AG04450 (cell line): ENCODE measurements at regions not wholly inside any gene's neighbourhood (a gene's known extent, or its start where the extent isn't known, plus 50 kb on each side); places are given as distances from the start of the nearest gene placed in this dataset.

Experiments
- CTCF ChIA-PET: fragments of 300-600, 350-600 bp; formaldehyde crosslinking; extraction: SDS; loops from one replicate; lab custom pipeline; 2022; ENCODE audit warnings: antibody characterized with exemption, inconsistent platforms; lab: Charles Lee
- POLR2A ChIA-PET: fragments of 350-600 bp; formaldehyde crosslinking; extraction: SDS; loops from one replicate; lab custom pipeline; 2021; ENCODE audit warnings: antibody characterized with exemption, inconsistent platforms; lab: Yijun Ruan, JAX
- DNase-seq: peaks from one replicate; pipeline ENCODE4 v3.0.0-alpha.2; 2011; ENCODE audit warnings: low read depth, low spot score
- H3K27ac ChIP-seq: one replicate; pipeline ENCODE4 v1.5.1; 2012; ENCODE audit warnings: low read depth, low read length, control low read depth
- H3K27me3 ChIP-seq: one replicate; pipeline ENCODE4 v1.6.0; 2012; ENCODE audit warnings: low read length; ENCODE audit not compliant: control insufficient read depth, insufficient read depth
- H3K4me3 ChIP-seq: 2 replicates; pipeline ENCODE4 v1.5.1; 2011; ENCODE audit warnings: mild to moderate bottlenecking, low read depth, low read length, control low read depth
- H3K9me3 ChIP-seq: 2 replicates; pipeline ENCODE4 v1.5.1; 2012; ENCODE audit warnings: low read length; ENCODE audit not compliant: control insufficient read depth, insufficient read depth
- CTCF ChIP-seq: IDR thresholded peaks from 2 replicates; pipeline ENCODE4 v1.5.1; 2011; ENCODE audit warnings: low read depth, low read length, control low read depth, inconsistent platforms

- ChIA-PET CTCF (no interaction called here), POLR2A (no interaction called here)
- TF ChIP-seq CTCF = no peak
These were observed 195.3 kb upstream of the TPK1 start for GRCh38 chr7:145031162-145031561.

GRCh38 chr7:145030754-145031153 lies 194.9 kb upstream of the TPK1 start:
- TF ChIP-seq CTCF = no peak
- no peak for DNase-seq
- H3K4me3 ChIP-seq = no peak overlapping the region
- no peaks in the 10 kb centered on the region for H3K27me3 ChIP-seq
- no peak overlapping the region for H3K27ac ChIP-seq
- ChIA-PET POLR2A (no interaction called here), CTCF (no interaction called here)
- peaks cover 5% of the 10 kb centered on the region; the same call in 1 of the 2 replicates for H3K9me3 ChIP-seq

More at GRCh38 chr7:145031162-145031561, 195.3 kb upstream of the TPK1 start:
- peaks cover 5% of the 10 kb centered on the region; the same call in 1 of the 2 replicates for H3K9me3 ChIP-seq
- H3K4me3 ChIP-seq = no peak overlapping the region
- no peak for DNase-seq
- H3K27me3 ChIP-seq = no peaks in the 10 kb centered on the region
- H3K27ac ChIP-seq = no peak overlapping the region

GRCh38 chr7:145020454-145020853 lies 184.6 kb upstream of the TPK1 start:
- no peak overlapping the region for H3K4me3 ChIP-seq
- no peak overlapping the region for H3K27ac ChIP-seq
- TF ChIP-seq CTCF = no peak
- CTCF ChIA-PET = no interaction called here
- no peaks in the 10 kb centered on the region for H3K27me3 ChIP-seq
- H3K9me3 ChIP-seq = peaks cover 3% of the 10 kb centered on the region
- DNase-seq = no peak
- POLR2A ChIA-PET = no interaction called here

GRCh38 chr7:145016068-145016467 lies 180.2 kb upstream of the TPK1 start:
- TF ChIP-seq CTCF = no peak
- no peaks in the 10 kb centered on the region for H3K27me3 ChIP-seq
- ChIA-PET CTCF (no interaction called here), POLR2A (no interaction called here)
- H3K4me3 ChIP-seq = no peak overlapping the region
- peaks cover 3% of the 10 kb centered on the region for H3K9me3 ChIP-seq
- H3K27ac ChIP-seq = no peak overlapping the region
- no peak for DNase-seq

- no peak for DNase-seq
- Histone ChIP-seq H3K27ac (no peak overlapping the region), H3K9me3 (peaks cover 6% of the 10 kb centered on the region), H3K4me3 (no peak overlapping the region), H3K27me3 (no peaks in the 10 kb centered on the region)
- CTCF ChIA-PET = no interaction called here
- no peak for TF ChIP-seq CTCF
- POLR2A ChIA-PET = no interaction called here
These were observed 174.0 kb upstream of the TPK1 start for GRCh38 chr7:145009876-145010275.
